GM12878 (cell line): ENCODE measurements at regions not wholly inside any gene's neighbourhood (a gene's known extent, or its start where the extent isn't known, plus 50 kb on each side); places are given as distances from the start of the nearest gene placed in this dataset.

Experiments
- ATAC-seq: fragments of 200-7000 bp; cut with Tn5 transposase; 3 replicates; pipeline ENCODE4 v1.9.1; 2020; ENCODE audit warnings: mild to moderate bottlenecking, moderate library complexity
- BruUV-seq: library from RNA; stranded (reverse); fragments of 400-500 nt; replicated peaks from 2 replicates; lab custom pipeline; 2021; lab: Mats Ljungman, UMichigan
- CTCF ChIA-PET: fragments of 300-600 bp; sonication (Branson Sonifier 250); formaldehyde crosslinking; extraction: SDS; loops from one replicate; lab custom pipeline; 2021; ENCODE audit warnings: inconsistent platforms; lab: Yijun Ruan, JAX
- POLR2A ChIA-PET: fragments of 350-600 bp; formaldehyde crosslinking; extraction: SDS; loops from one replicate; lab custom pipeline; 2021; ENCODE audit warnings: inconsistent platforms; lab: Charles Lee
- RAD21 ChIA-PET: fragments of 300-600 bp; sonication (Branson Sonifier 250); formaldehyde crosslinking; loops from one replicate; lab custom pipeline; 2023; ENCODE audit warnings: antibody characterized with exemption; ENCODE audit not compliant: unreplicated experiment; lab: Charles Lee
- SMC1A ChIA-PET: fragments of 300-600 bp; sonication (Branson Sonifier 250); formaldehyde crosslinking; loops from one replicate; lab custom pipeline; 2023; ENCODE audit not compliant: unreplicated experiment, uncharacterized antibody; lab: Charles Lee
- DNase-seq: peaks from one replicate; pipeline ENCODE4 v3.0.0-alpha.2; 2011; ENCODE audit warnings: low read depth, low spot score
- FAIRE-seq: peaks from 3 replicates; lab custom pipeline; 2011; peaks lifted over from hg19 to GRCh38; lab: Jason Lieb, UNC
- H2AFZ ChIP-seq: 2 replicates; pipeline ENCODE4 v1.6.0; 2011; ENCODE audit warnings: low read depth, low read length, control low read depth; ENCODE audit not compliant: control insufficient read depth
- H3K27ac ChIP-seq: 2 replicates; pipeline ENCODE4 v1.5.1; 2011; ENCODE audit warnings: control low read depth; ENCODE audit not compliant: control insufficient read depth, insufficient read depth
- H3K27me3 ChIP-seq, 2 experiments: replicated peaks in 1 of 2; 2 replicates each; pipeline versions ENCODE4 v1.6.0 to v1.6.1; 2011; ENCODE audit warnings: low read length in 1 of 2; ENCODE audit not compliant: control insufficient read depth in 2 of 2, insufficient read depth in 2 of 2
- H3K36me3 ChIP-seq, 2 experiments: 2 replicates each; pipeline ENCODE4 v1.5.1; 2011; ENCODE audit warnings: low read length in 1 of 2; ENCODE audit not compliant: control insufficient read depth in 2 of 2, insufficient read depth in 2 of 2
- H3K4me1 ChIP-seq: 2 replicates; pipeline ENCODE4 v1.6.1; 2011; ENCODE audit warnings: mild to moderate bottlenecking, low read length, moderate library complexity, mixed read lengths; ENCODE audit not compliant: control insufficient read depth, insufficient read depth
- H3K4me2 ChIP-seq: 2 replicates; pipeline ENCODE4 v1.6.0; 2011; ENCODE audit warnings: control low read depth; ENCODE audit not compliant: control insufficient read depth, insufficient read depth
- H3K4me3 ChIP-seq: fragments of 200-600 bp; sonication (generic); 2 replicates; pipeline ENCODE4 v1.5.1; 2016
- H3K79me2 ChIP-seq: 2 replicates; pipeline ENCODE4 v1.6.0; 2011; ENCODE audit warnings: low read length; ENCODE audit not compliant: control insufficient read depth, insufficient read depth
- H3K9ac ChIP-seq: 2 replicates; pipeline ENCODE4 v1.8.0; 2011; ENCODE audit warnings: low read length, control low read depth, mixed read lengths; ENCODE audit not compliant: control insufficient read depth, insufficient read depth
- H3K9me3 ChIP-seq: replicated peaks from 3 replicates; pipeline ENCODE4 v1.5.1; 2011; ENCODE audit warnings: mild to moderate bottlenecking, low read length; ENCODE audit not compliant: control insufficient read depth, insufficient read depth
- H4K20me1 ChIP-seq: 2 replicates; pipeline ENCODE4 v1.6.0; 2011; ENCODE audit not compliant: control insufficient read depth, insufficient read depth
- ATF2 ChIP-seq: IDR thresholded peaks from 2 replicates; pipeline ENCODE4 v1.6.1; 2012; ENCODE audit warnings: low read length, inconsistent platforms
- BHLHE40 ChIP-seq, 2 experiments: fragments of 450-650 bp in 1 of 2; IDR thresholded peaks; 2 replicates each; pipeline ENCODE4 v1.6.1; 2011 to 2017; ENCODE audit warnings: low read depth in 2 of 2, borderline replicate concordance in 1 of 2, improper control_type of control experiment in 1 of 2, low read length in 1 of 2, mild to moderate bottlenecking in 1 of 2
- CEBPB ChIP-seq, 2 experiments: fragments of 150-350 bp in 1 of 2; IDR thresholded peaks; 2 replicates each; pipeline ENCODE4 v1.6.1; 2012 to 2014; ENCODE audit warnings: low read depth in 2 of 2, low read length in 2 of 2, borderline replicate concordance in 1 of 2, inconsistent platforms in 1 of 2
- E2F8 ChIP-seq: fragments of 450-650 bp; IDR thresholded peaks from 2 replicates; pipeline ENCODE4 v1.6.1; 2018; ENCODE audit warnings: mild to moderate bottlenecking, low read depth, moderate library complexity; ENCODE audit not compliant: partially characterized antibody
- EZH2 ChIP-seq: IDR thresholded peaks from 2 replicates; pipeline ENCODE4 v1.6.1; 2012; ENCODE audit warnings: low read depth, mild to moderate bottlenecking, control low read depth, inconsistent platforms, low read length, borderline replicate concordance; ENCODE audit not compliant: control insufficient read depth
- HDAC6 ChIP-seq: fragments of 200-600 bp; sonication (generic); IDR thresholded peaks from one replicate; pipeline ENCODE4 v1.8.0; 2017; ENCODE audit warnings: antibody characterized with exemption; ENCODE audit not compliant: unreplicated experiment
- HDGF ChIP-seq: fragments of 450-650 bp; IDR thresholded peaks from 2 replicates; pipeline ENCODE4 v1.6.1; 2016; ENCODE audit warnings: antibody characterized with exemption
- MEF2A ChIP-seq: IDR thresholded peaks from 2 replicates; pipeline ENCODE4 v1.6.1; 2011; ENCODE audit warnings: low read depth, mild to moderate bottlenecking, low read length, moderate library complexity; ENCODE audit not compliant: insufficient read depth
- MYC ChIP-seq: IDR thresholded peaks from 2 replicates; pipeline ENCODE4 v1.6.1; 2011; ENCODE audit warnings: mild to moderate bottlenecking, low read length, moderate library complexity, inconsistent platforms; ENCODE audit not compliant: insufficient read depth, insufficient replicate concordance, insufficient read length, severe bottlenecking
- PML ChIP-seq: IDR thresholded peaks from 2 replicates; pipeline ENCODE4 v1.6.1; 2012; ENCODE audit warnings: low read length, inconsistent platforms
- POLR2AphosphoS5 ChIP-seq: IDR thresholded peaks from 2 replicates; pipeline ENCODE4 v1.6.1; 2011; ENCODE audit warnings: mild to moderate bottlenecking, low read length, inconsistent platforms
- ZBED1 ChIP-seq: IDR thresholded peaks from 2 replicates; pipeline ENCODE4 v1.6.1; 2016; ENCODE audit warnings: borderline replicate concordance
- ZNF622 ChIP-seq: fragments of 450-650 bp; IDR thresholded peaks from 2 replicates; pipeline ENCODE4 v1.6.1; 2017; ENCODE audit warnings: mild to moderate bottlenecking, inconsistent platforms
- WGBS: methylation state at CpG from one replicate; pipeline ENCODE4 v1.1.6; 2016; ENCODE audit warnings: low lambda C conversion rate; ENCODE audit not compliant: insufficient replicate concordance, insufficient coverage; ENCODE audit errors: missing lambda C conversion rate; 5-methylcytosine and 5-hydroxymethylcytosine counted together
- in situ Hi-C: fragments of 300-500 bp; cut with MboI; formaldehyde crosslinking; loops from 9 replicates; pipeline ENCODE4 v1.14.3; 2018; ENCODE audit warnings: mixed read lengths
- intact Hi-C: fragments of 100-400 bp; cut with micrococcal nuclease; formaldehyde crosslinking; loops from one replicate; pipeline ENCODE4 v1.14.2; 2022; ENCODE audit not compliant: unreplicated experiment
- TF ChIP-seq, protein P1 (sequence below): IDR thresholded peaks from 2 replicates; pipeline ENCODE4 v1.6.1; 2011; ENCODE audit warnings: low read depth, mild to moderate bottlenecking, low read length, moderate library complexity, borderline replicate concordance; ENCODE audit errors: extremely low read depth
- TF ChIP-seq, protein P2 (sequence below): fragments of 450-650 bp; IDR thresholded peaks from 2 replicates; pipeline ENCODE4 v1.6.1; 2017; ENCODE audit warnings: mild to moderate bottlenecking, low read depth, inconsistent platforms; ENCODE audit not compliant: poor library complexity, severe bottlenecking

DNA sequence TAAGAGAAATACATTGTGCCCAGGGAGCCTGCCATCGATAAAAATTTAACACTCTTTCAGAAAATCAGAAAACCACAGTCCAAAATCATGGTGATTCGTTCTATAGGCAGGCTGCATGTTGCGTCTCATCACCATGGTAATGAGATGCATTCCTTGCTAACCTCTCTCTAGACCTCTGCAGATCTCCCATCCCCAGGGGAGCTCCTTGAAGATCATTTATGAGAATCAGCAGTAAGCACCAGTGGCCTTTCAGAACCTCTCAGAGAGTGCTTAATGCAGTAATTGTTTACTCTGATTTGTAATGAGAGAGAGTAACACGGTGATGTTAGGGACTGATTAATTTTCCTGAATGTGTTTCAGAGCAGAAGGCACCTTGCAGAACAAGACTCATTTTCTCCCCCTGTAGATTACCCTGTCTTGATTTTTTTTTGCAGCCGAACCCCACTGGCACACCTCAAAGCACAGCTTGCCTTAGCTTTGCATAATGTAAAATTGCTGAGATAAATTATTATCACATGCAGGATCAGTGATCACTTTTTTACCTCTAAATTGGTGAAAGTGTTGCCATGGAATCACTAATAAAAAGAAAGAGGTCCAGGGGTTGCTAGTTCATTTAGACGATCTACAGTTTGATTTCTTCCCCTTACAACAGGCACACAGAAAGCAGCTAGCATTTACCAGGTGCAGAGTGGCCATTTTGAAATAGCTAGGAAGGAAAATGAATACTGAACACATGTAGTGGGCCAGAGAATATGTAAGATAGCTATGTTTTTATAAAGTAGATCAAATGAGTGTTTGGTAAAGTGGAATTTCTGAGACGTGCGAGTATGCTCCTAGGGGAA lies 98.9 kb upstream of the CHL1 start:
- H4K20me1 ChIP-seq, result no peaks in the 10 kb centered on the region
- H3K27ac ChIP-seq, result no peak overlapping the region
- no peaks in the 10 kb centered on the region for H3K9me3 ChIP-seq
- no peak for ATAC-seq
- no peaks in the 10 kb centered on the region for H3K27me3 ChIP-seq
- FAIRE-seq, result no peak
- H3K4me2 ChIP-seq, result no peak overlapping the region
- 19% methylated on average over 8 of the region's 8 CpGs for WGBS
- H3K4me3 ChIP-seq, result no peak overlapping the region
- RAD21 ChIA-PET, result interaction anchor here (0.6 kb wide), 1 partner anchor 26 kb away, joined by 3 read pairs; no protein-coding TSS in a partner anchor
- CTCF ChIA-PET, result interaction anchor here (1.3 kb wide), 1 partner anchor 110 kb away, joined by 3 read pairs; no protein-coding TSS in a partner anchor
- no peak overlapping the region for H2AFZ ChIP-seq
- SMC1A ChIA-PET, result interaction anchor here (1.0 to 1.9 kb wide), 3 partner anchors 24 to 257 kb away, joined by 3 to 7 read pairs (median 4); no protein-coding TSS in a partner anchor
- H3K79me2 ChIP-seq, result no peaks in the 10 kb centered on the region
- H3K9ac ChIP-seq, result no peak overlapping the region
- H3K36me3 ChIP-seq, result no peaks in the 10 kb centered on the region
- no TSS peak for BruUV-seq
- no peaks in the 10 kb centered on the region for H3K4me1 ChIP-seq
- intact Hi-C loops, result no loop called here
- in situ Hi-C loops, result no loop called here
- no peak for DNase-seq
- POLR2A ChIA-PET, result interaction anchor here (0.8 kb wide), 1 partner anchor 74 kb away, joined by 3 read pairs; no protein-coding TSS in a partner anchor
- TF ChIP-seq, protein P1, sequence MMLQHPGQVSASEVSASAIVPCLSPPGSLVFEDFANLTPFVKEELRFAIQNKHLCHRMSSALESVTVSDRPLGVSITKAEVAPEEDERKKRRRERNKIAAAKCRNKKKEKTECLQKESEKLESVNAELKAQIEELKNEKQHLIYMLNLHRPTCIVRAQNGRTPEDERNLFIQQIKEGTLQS, result no peak
- TF ChIP-seq HDGF (no peak), E2F8 (no peak), ZNF622 (no peak), BHLHE40 (IDR thresholded peaks at IDR 0.05; ENCODE audit: borderline replicate concordance in 1 of 2, low read depth in 2 of 2, low read length in 1 of 2) (no peak), ZBED1 (no peak), PML (no peak), HDAC6 (no peak), POLR2AphosphoS5 (no peak), CEBPB (IDR thresholded peaks at IDR 0.05; ENCODE audit: borderline replicate concordance in 1 of 2, low read depth in 2 of 2, low read length in 2 of 2) (no peak), ATF2 (no peak), MYC (no peak), MEF2A (no peak), EZH2 (no peak)
- TF ChIP-seq, protein P2, sequence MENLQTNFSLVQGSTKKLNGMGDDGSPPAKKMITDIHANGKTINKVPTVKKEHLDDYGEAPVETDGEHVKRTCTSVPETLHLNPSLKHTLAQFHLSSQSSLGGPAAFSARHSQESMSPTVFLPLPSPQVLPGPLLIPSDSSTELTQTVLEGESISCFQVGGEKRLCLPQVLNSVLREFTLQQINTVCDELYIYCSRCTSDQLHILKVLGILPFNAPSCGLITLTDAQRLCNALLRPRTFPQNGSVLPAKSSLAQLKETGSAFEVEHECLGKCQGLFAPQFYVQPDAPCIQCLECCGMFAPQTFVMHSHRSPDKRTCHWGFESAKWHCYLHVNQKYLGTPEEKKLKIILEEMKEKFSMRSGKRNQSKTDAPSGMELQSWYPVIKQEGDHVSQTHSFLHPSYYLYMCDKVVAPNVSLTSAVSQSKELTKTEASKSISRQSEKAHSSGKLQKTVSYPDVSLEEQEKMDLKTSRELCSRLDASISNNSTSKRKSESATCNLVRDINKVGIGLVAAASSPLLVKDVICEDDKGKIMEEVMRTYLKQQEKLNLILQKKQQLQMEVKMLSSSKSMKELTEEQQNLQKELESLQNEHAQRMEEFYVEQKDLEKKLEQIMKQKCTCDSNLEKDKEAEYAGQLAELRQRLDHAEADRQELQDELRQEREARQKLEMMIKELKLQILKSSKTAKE, result no peak
